Lower lobe of right lung (tissue), 2 donors: ENCODE measurements at regions not wholly inside any gene's neighbourhood (a gene's known extent, or its start where the extent isn't known, plus 50 kb on each side); places are given as distances from the start of the nearest gene placed in this dataset.

Experiments
- ATAC-seq, 2 donors: fragments of 200-7000 bp; cut with Tn5 transposase; one replicate each; pipeline ENCODE4 v1.9.1; 2020 to 2022; ENCODE audit warnings: mild to moderate bottlenecking in 2 of 2, moderate library complexity in 2 of 2
- DNase-seq: peaks from one replicate; pipeline ENCODE4 v3.0.0-alpha.2; 2020
- H3K27ac ChIP-seq: fragments of 200-600 bp; one replicate; pipeline ENCODE4 v1.8.0; 2022
- H3K27me3 ChIP-seq: fragments of 200-600 bp; one replicate; pipeline ENCODE4 v1.8.0; 2022; ENCODE audit warnings: low read depth
- H3K36me3 ChIP-seq: fragments of 200-600 bp; one replicate; pipeline ENCODE4 v1.8.0; 2022; ENCODE audit warnings: mild to moderate bottlenecking
- H3K4me1 ChIP-seq: fragments of 200-600 bp; one replicate; pipeline ENCODE4 v1.8.0; 2022
- H3K4me3 ChIP-seq: fragments of 200-600 bp; one replicate; pipeline ENCODE4 v1.8.0; 2022; ENCODE audit warnings: mild to moderate bottlenecking
- H3K9me3 ChIP-seq: fragments of 200-600 bp; one replicate; pipeline ENCODE4 v1.8.0; 2022
- CTCF ChIP-seq: fragments of 200-600 bp; IDR thresholded peaks from one replicate; pipeline ENCODE4 v1.8.0; 2022; ENCODE audit warnings: antibody characterized with exemption, mild to moderate bottlenecking
- intact Hi-C: fragments of 100-400 bp; cut with DNase I; formaldehyde crosslinking; loops from one replicate; pipeline ENCODE4 v1.11.0; 2022
- donor health status: DM: no; HTN: yes; CAD: no; lungs with severe emphysema.

- H3K4me1 ChIP-seq = no peaks in the 10 kb centered on the region
- no peaks in the 10 kb centered on the region for H3K27me3 ChIP-seq
- H3K9me3 ChIP-seq = no peaks in the 10 kb centered on the region
- no peak for TF ChIP-seq CTCF
- ATAC-seq (no peak), DNase-seq (no peak)
- H3K36me3 ChIP-seq = no peaks in the 10 kb centered on the region
- intact Hi-C loops = no loop called here
- no peak overlapping the region for H3K27ac ChIP-seq
- H3K4me3 ChIP-seq = no peak overlapping the region
These were observed 64.5 kb upstream of the SCEL start for GRCh38 chr13:77470986-77471385.

GRCh38 chr13:77466753-77467422 lies 68.6 kb upstream of the SCEL start:
- intact Hi-C loops = no loop called here
- Histone ChIP-seq H3K4me3 (no peak overlapping the region), H3K27me3 (no peaks in the 10 kb centered on the region), H3K36me3 (no peaks in the 10 kb centered on the region), H3K9me3 (no peaks in the 10 kb centered on the region), H3K4me1 (no peaks in the 10 kb centered on the region), H3K27ac (no peak overlapping the region)
- DNase-seq (no peak), ATAC-seq (no peak)
- TF ChIP-seq CTCF = no peak

- intact Hi-C loops = no loop called here
- Histone ChIP-seq H3K27ac (no peak overlapping the region), H3K4me1 (no peaks in the 10 kb centered on the region), H3K4me3 (no peak overlapping the region), H3K36me3 (no peaks in the 10 kb centered on the region), H3K27me3 (no peaks in the 10 kb centered on the region), H3K9me3 (no peaks in the 10 kb centered on the region)
- DNase-seq (no peak), ATAC-seq (no peak)
- no peak for TF ChIP-seq CTCF
These were observed 69.8 kb upstream of the SCEL start for GRCh38 chr13:77465603-77466195.

GRCh38 chr13:77460195-77460594 lies 75.3 kb upstream of the SCEL start:
- Histone ChIP-seq H3K36me3 (no peaks in the 10 kb centered on the region), H3K4me1 (peaks cover 4% of the 10 kb centered on the region), H3K9me3 (no peaks in the 10 kb centered on the region), H3K27ac (no peak overlapping the region), H3K4me3 (no peak overlapping the region), H3K27me3 (no peaks in the 10 kb centered on the region)
- intact Hi-C loops = no loop called here
- TF ChIP-seq CTCF = no peak
- ATAC-seq (peak; percentile 82 to 94), DNase-seq (peak; percentile 68)

- Histone ChIP-seq H3K27ac (no peak overlapping the region), H3K36me3 (no peaks in the 10 kb centered on the region), H3K4me1 (peaks cover 4% of the 10 kb centered on the region), H3K4me3 (no peak overlapping the region), H3K27me3 (no peaks in the 10 kb centered on the region), H3K9me3 (no peaks in the 10 kb centered on the region)
- no peak for TF ChIP-seq CTCF
- intact Hi-C loops = no loop called here
- no peak for DNase-seq
- ATAC-seq = no peak
These were observed 75.9 kb upstream of the SCEL start for GRCh38 chr13:77459592-77459991.
